ENCODE measurements at regions not wholly inside any gene's neighbourhood (a gene's known extent, or its start where the extent isn't known, plus 50 kb on each side); places are given as distances from the start of the nearest gene placed in this dataset.

DNA sequence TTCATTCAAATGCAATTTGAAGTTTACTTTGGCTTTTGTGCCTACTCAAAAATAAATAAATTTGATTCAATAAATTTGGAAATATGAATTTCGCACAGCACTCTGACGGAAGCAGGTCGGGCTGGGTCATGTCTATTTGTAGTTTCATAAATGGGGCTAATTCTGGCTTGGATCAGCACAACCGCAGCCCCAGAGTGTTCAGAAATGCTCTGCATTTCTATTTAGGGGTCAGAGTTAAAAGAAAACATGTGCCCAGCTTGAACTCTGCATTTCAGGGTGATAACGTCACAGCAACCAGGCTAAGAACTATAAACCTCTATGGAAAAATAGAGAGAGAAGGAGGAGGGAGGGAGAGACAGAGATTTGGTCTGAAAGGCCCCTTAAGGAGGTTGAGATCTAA lies 480.9 kb upstream of the NOX3 start:
- ChIA-PET RAD21 (ENCODE audit: low non-redundant PET in 1 of 2, low total read pairs in 2 of 2, uncharacterized antibody in 2 of 2, unreplicated experiment in 2 of 2) (no interaction called here), POLR2A (no interaction called here), CTCF (no interaction called here)
- H3K9me2 ChIP-seq (ENCODE audit: insufficient read depth): no peaks in the 10 kb centered on the region
- H3K79me2 ChIP-seq (ENCODE audit: insufficient read depth, low read length): no peaks in the 10 kb centered on the region
- no peaks in the 10 kb centered on the region for H3K4me1 ChIP-seq (ENCODE audit: control insufficient read depth in 1 of 2, insufficient read depth in 2 of 2, low read length in 2 of 2)
- no peak for DNase-seq (ENCODE audit: low read depth, low spot score)
- no peaks in the 10 kb centered on the region for H4K20me1 ChIP-seq (ENCODE audit: insufficient read depth)
- H2AFZ ChIP-seq (ENCODE audit: low read depth, low read length, poor library complexity, severe bottlenecking): no peak overlapping the region
- no peak for ATAC-seq
- H3K36me3 ChIP-seq (ENCODE audit: control insufficient read depth in 1 of 2, insufficient read depth in 2 of 2, low read length in 2 of 2): no peaks in the 10 kb centered on the region
- TF ChIP-seq POLR2A (IDR thresholded peaks at IDR 0.05; ENCODE audit: borderline replicate concordance, extremely low read depth, insufficient read depth, insufficient read length): no peak
- no peak for TF ChIP-seq ZFX (IDR thresholded peaks at IDR 0.05)
- no peak for TF ChIP-seq RAD21 (IDR thresholded peaks at IDR 0.05; ENCODE audit: low read depth)
- TF ChIP-seq JUND (IDR thresholded peaks at IDR 0.05): no peak
- no peak for TF ChIP-seq CEBPB (IDR thresholded peaks at IDR 0.05; ENCODE audit: low read depth)
- no peak for TF ChIP-seq SP1 (IDR thresholded peaks at IDR 0.05; ENCODE audit: low read depth)
- TF ChIP-seq ZBTB33 (IDR thresholded peaks at IDR 0.05; ENCODE audit: extremely low read depth, insufficient replicate concordance, low read length): no peak
- TF ChIP-seq EZH2 (IDR thresholded peaks at IDR 0.05): no peak
- TF ChIP-seq SRF (IDR thresholded peaks at IDR 0.05; ENCODE audit: low read depth): no peak
- TF ChIP-seq ELF1 (IDR thresholded peaks at IDR 0.05; ENCODE audit: borderline replicate concordance, low read depth): no peak
- TF ChIP-seq POLR2AphosphoS5 (IDR thresholded peaks at IDR 0.05; ENCODE audit: low read depth, low read length): no peak
- no peak for TF ChIP-seq CBX3 (IDR thresholded peaks at IDR 0.05; ENCODE audit: low read depth)
- no peak for TF ChIP-seq YY1 (IDR thresholded peaks at IDR 0.05; ENCODE audit: extremely low read depth, insufficient replicate concordance, low read depth, low read length)
- TF ChIP-seq ZNF274 (IDR thresholded peaks at IDR 0.05; ENCODE audit: low read depth, low read length): no peak
- no peak for TF ChIP-seq EGR1 (IDR thresholded peaks at IDR 0.05; ENCODE audit: low read depth)
- TF ChIP-seq EZH2phosphoT487 (IDR thresholded peaks at IDR 0.05; ENCODE audit: borderline replicate concordance): no peak
- TF ChIP-seq, protein P1, sequence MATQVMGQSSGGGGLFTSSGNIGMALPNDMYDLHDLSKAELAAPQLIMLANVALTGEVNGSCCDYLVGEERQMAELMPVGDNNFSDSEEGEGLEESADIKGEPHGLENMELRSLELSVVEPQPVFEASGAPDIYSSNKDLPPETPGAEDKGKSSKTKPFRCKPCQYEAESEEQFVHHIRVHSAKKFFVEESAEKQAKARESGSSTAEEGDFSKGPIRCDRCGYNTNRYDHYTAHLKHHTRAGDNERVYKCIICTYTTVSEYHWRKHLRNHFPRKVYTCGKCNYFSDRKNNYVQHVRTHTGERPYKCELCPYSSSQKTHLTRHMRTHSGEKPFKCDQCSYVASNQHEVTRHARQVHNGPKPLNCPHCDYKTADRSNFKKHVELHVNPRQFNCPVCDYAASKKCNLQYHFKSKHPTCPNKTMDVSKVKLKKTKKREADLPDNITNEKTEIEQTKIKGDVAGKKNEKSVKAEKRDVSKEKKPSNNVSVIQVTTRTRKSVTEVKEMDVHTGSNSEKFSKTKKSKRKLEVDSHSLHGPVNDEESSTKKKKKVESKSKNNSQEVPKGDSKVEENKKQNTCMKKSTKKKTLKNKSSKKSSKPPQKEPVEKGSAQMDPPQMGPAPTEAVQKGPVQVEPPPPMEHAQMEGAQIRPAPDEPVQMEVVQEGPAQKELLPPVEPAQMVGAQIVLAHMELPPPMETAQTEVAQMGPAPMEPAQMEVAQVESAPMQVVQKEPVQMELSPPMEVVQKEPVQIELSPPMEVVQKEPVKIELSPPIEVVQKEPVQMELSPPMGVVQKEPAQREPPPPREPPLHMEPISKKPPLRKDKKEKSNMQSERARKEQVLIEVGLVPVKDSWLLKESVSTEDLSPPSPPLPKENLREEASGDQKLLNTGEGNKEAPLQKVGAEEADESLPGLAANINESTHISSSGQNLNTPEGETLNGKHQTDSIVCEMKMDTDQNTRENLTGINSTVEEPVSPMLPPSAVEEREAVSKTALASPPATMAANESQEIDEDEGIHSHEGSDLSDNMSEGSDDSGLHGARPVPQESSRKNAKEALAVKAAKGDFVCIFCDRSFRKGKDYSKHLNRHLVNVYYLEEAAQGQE (IDR thresholded peaks at IDR 0.05; ENCODE audit: low read depth): no peak
- TF ChIP-seq, protein P2, sequence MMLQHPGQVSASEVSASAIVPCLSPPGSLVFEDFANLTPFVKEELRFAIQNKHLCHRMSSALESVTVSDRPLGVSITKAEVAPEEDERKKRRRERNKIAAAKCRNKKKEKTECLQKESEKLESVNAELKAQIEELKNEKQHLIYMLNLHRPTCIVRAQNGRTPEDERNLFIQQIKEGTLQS (IDR thresholded peaks at IDR 0.05): no peak
- H3K4me2 ChIP-seq (ENCODE audit: low read length): no peak overlapping the region
- H3K9me3 ChIP-seq (ENCODE audit: control insufficient read depth in 1 of 2, insufficient read depth in 1 of 2, low read depth in 1 of 2, low read length in 2 of 2): no peaks in the 10 kb centered on the region
- no peak overlapping the region for H3K27ac ChIP-seq (ENCODE audit: low read depth, low read length)
- no peaks in the 10 kb centered on the region for H3K27me3 ChIP-seq (ENCODE audit: insufficient read depth, low read length)
- H3K4me3 ChIP-seq (replicated peaks in 1 of 2; ENCODE audit: low read depth in 1 of 2, low read length in 2 of 2): no peak overlapping the region
- no peak overlapping the region for H3K9ac ChIP-seq (ENCODE audit: low read length)
- intact Hi-C loops (cut with micrococcal nuclease): no loop called here
- BruUV-seq (replicated peaks): no TSS peak
